Thoracic aorta (tissue), 2 donors: ENCODE measurements at regions not wholly inside any gene's neighbourhood (a gene's known extent, or its start where the extent isn't known, plus 50 kb on each side); places are given as distances from the start of the nearest gene placed in this dataset.

ENCODE experiments used
- ATAC-seq: fragments of 150-250 bp; one replicate; pipeline ENCODE4 v1.8.0; 2017; ENCODE audit warnings: low read depth; ENCODE audit not compliant: insufficient number of reproducible peaks, low FRiP score
- DNase-seq: peaks from one replicate; pipeline ENCODE4 v3.0.0-alpha.2; 2020; ENCODE audit warnings: low spot score
- H3K27ac ChIP-seq, 2 donors: fragments of 200-600 bp; sonication (generic); 1 replicate in 1 of 2; 2 replicates in 1 of 2; pipeline ENCODE4 v1.5.1; 2016; ENCODE audit warnings: mild to moderate bottlenecking in 2 of 2, moderate library complexity in 2 of 2
- H3K27me3 ChIP-seq: fragments of 200-600 bp; sonication (generic); replicated peaks from 2 replicates; pipeline ENCODE4 v1.6.0; 2016; ENCODE audit warnings: mild to moderate bottlenecking; ENCODE audit not compliant: insufficient read depth
- H3K36me3 ChIP-seq: fragments of 200-600 bp; sonication (generic); one replicate; pipeline ENCODE4 v1.5.1; 2016
- H3K4me1 ChIP-seq, 2 donors: fragments of 200-600 bp; sonication (generic); 1 replicate in 1 of 2; 2 replicates in 1 of 2; pipeline versions ENCODE4 v1.5.1 to v1.6.0; 2016; ENCODE audit warnings: low read depth in 2 of 2, mild to moderate bottlenecking in 1 of 2; ENCODE audit not compliant: control insufficient read depth in 1 of 2
- H3K4me3 ChIP-seq: fragments of 200-600 bp; sonication (generic); 2 replicates; pipeline ENCODE4 v1.5.1; 2016; ENCODE audit warnings: mild to moderate bottlenecking
- H3K9me3 ChIP-seq: fragments of 200-600 bp; sonication (generic); 2 replicates; pipeline ENCODE4 v1.5.1; 2016
- TF ChIP-seq, protein P1 (sequence below): fragments of 200-600 bp; sonication (generic); IDR thresholded peaks from one replicate; pipeline ENCODE4 v1.5.1; 2019; ENCODE audit warnings: antibody characterized with exemption

DNA sequence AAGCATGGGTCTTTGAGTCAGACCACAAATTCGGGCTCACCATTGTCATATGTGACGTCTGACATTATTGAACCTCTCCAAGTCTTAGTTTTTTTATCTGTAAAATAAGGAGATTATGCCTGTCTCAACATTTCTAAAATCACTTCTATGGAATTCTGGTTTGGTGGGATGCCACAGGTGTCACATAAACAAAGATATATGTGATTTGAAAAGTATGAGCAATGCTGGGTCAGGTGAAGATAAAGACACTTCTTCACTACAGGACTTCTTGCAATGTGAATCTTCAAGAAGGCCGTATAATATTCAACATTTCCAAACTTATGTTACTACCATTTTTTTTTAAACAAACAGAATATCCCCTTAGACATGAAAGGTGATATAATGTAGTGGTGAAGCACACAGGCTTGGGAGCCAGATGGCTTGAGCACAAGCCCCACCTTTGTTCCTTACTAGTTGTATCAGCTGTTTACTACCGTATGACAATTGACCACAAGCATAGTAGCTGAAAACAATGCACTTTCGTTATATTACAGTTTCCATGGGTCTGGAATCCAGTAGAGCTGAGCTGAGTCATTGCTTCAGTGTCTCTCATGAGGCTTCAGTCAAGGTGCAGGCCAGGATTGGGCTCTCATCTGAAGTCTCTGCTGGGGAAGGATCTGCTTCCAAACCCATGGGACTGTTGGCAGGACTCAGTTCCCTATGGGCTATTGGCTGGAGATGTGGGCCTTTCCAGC is 87.7 kb downstream of the UTP18 start:
- Histone ChIP-seq H3K9me3 (no peaks in the 10 kb centered on the region), H3K36me3 (no peaks in the 10 kb centered on the region), H3K4me1 (peaks cover 3 to 26% of the 10 kb centered on the region in 2 donors), H3K27ac (no peak overlapping the region), H3K27me3 (no peaks in the 10 kb centered on the region), H3K4me3 (no peak overlapping the region)
- TF ChIP-seq, protein P1, sequence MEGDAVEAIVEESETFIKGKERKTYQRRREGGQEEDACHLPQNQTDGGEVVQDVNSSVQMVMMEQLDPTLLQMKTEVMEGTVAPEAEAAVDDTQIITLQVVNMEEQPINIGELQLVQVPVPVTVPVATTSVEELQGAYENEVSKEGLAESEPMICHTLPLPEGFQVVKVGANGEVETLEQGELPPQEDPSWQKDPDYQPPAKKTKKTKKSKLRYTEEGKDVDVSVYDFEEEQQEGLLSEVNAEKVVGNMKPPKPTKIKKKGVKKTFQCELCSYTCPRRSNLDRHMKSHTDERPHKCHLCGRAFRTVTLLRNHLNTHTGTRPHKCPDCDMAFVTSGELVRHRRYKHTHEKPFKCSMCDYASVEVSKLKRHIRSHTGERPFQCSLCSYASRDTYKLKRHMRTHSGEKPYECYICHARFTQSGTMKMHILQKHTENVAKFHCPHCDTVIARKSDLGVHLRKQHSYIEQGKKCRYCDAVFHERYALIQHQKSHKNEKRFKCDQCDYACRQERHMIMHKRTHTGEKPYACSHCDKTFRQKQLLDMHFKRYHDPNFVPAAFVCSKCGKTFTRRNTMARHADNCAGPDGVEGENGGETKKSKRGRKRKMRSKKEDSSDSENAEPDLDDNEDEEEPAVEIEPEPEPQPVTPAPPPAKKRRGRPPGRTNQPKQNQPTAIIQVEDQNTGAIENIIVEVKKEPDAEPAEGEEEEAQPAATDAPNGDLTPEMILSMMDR, result no peak
- ATAC-seq (no peak), DNase-seq (no peak)

GRCh38 chr17:51351080-51351479 is 90.7 kb downstream of the UTP18 start:
- ATAC-seq (no peak), DNase-seq (no peak)
- Histone ChIP-seq H3K27ac (no peak overlapping the region), H3K27me3 (no peaks in the 10 kb centered on the region), H3K4me3 (no peak overlapping the region), H3K9me3 (no peaks in the 10 kb centered on the region), H3K36me3 (no peaks in the 10 kb centered on the region), H3K4me1 (peaks cover 3 to 26% of the 10 kb centered on the region in 2 donors)
- TF ChIP-seq, protein P1, result no peak

GRCh38 chr17:51351890-51352289 is 91.5 kb downstream of the UTP18 start:
- H3K4me1 ChIP-seq, result peaks cover 3 to 26% of the 10 kb centered on the region in 2 donors
- no peak for DNase-seq
- no peaks in the 10 kb centered on the region for H3K27me3 ChIP-seq
- H3K36me3 ChIP-seq, result no peaks in the 10 kb centered on the region
- H3K4me3 ChIP-seq, result no peak overlapping the region
- ATAC-seq, result no peak
- H3K27ac ChIP-seq, result no peak overlapping the region
- TF ChIP-seq, protein P1, result no peak
- H3K9me3 ChIP-seq, result no peaks in the 10 kb centered on the region

GRCh38 chr17:51352798-51353197 is 92.5 kb downstream of the UTP18 start:
- TF ChIP-seq, protein P1, result no peak
- ATAC-seq, result no peak
- no peaks in the 10 kb centered on the region for H3K27me3 ChIP-seq
- no peak overlapping the region for H3K4me3 ChIP-seq
- no peak for DNase-seq
- peaks cover 3 to 26% of the 10 kb centered on the region in 2 donors for H3K4me1 ChIP-seq
- H3K9me3 ChIP-seq, result no peaks in the 10 kb centered on the region
- H3K36me3 ChIP-seq, result no peaks in the 10 kb centered on the region
- no peak overlapping the region for H3K27ac ChIP-seq

DNA sequence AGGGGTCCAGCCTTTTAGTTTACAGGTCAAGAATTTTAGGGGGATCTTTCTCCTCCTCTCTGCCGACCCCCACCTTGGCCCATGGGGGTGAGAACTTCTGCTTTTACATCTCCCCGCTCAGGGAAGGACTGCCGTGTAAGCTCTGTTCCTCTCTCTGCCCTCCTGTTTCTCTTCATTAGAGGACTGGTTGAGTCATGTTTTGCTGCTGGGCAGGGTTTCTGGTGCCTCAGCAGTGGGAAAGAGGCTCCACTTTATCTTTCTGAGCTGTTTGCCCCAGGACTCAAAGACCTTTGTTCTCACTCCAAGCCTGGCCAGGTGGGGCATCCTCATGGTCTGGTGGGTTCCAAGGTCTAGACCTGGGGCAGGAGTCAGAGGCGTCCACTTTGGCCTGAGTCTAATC is 93.0 kb downstream of the UTP18 start:
- ATAC-seq (no peak), DNase-seq (no peak)
- TF ChIP-seq, protein P1, result no peak
- Histone ChIP-seq H3K4me1 (peaks cover 3 to 26% of the 10 kb centered on the region in 2 donors), H3K4me3 (no peak overlapping the region), H3K36me3 (no peaks in the 10 kb centered on the region), H3K9me3 (no peaks in the 10 kb centered on the region), H3K27ac (no peak overlapping the region), H3K27me3 (no peaks in the 10 kb centered on the region)
